ENCODE measurements at regions not wholly inside any gene's neighbourhood (a gene's known extent, or its start where the extent isn't known, plus 50 kb on each side); places are given as distances from the start of the nearest gene placed in this dataset.

- DNase-seq: no peak
Measured at GRCh38 chr16:86018941-86019340, 120.0 kb downstream of the IRF8 start.

- no peak for DNase-seq
Measured at GRCh38 chr16:86019446-86020047, 120.6 kb downstream of the IRF8 start.

- no peak for DNase-seq
Measured at GRCh38 chr16:86020971-86021370, 122.0 kb downstream of the IRF8 start.

GRCh38 chr16:86022381-86022960 lies 123.5 kb downstream of the IRF8 start:
- no peak for DNase-seq

GRCh38 chr16:86024210-86024609 lies 125.2 kb downstream of the IRF8 start:
- no peak for DNase-seq

- DNase-seq: no peak
Measured at GRCh38 chr16:86025706-86026105, 126.7 kb downstream of the IRF8 start.

GRCh38 chr16:86026171-86026910 lies 127.4 kb downstream of the IRF8 start:
- no peak for DNase-seq

- DNase-seq: no peak
Measured at GRCh38 chr16:86026916-86027315, 128.0 kb downstream of the IRF8 start.

GRCh38 chr16:86027373-86028126 lies 128.6 kb downstream of the IRF8 start:
- no peak for DNase-seq

- no peak for DNase-seq
Measured at GRCh38 chr16:86029131-86029741, 130.3 kb downstream of the IRF8 start.

- no peak for DNase-seq
Measured at GRCh38 chr16:86030116-86030515, 131.2 kb downstream of the IRF8 start.

- no peak for DNase-seq
Measured at GRCh38 chr16:86031141-86031678, 132.2 kb downstream of the IRF8 start.

GRCh38 chr16:86033016-86033474 lies 134.1 kb downstream of the IRF8 start:
- DNase-seq: no peak

- no peak for DNase-seq
Measured at GRCh38 chr16:86033971-86034370, 135.0 kb downstream of the IRF8 start.

- DNase-seq: no peak
Measured at GRCh38 chr16:86034421-86034919, 135.5 kb downstream of the IRF8 start.

GRCh38 chr16:86035906-86036305 lies 136.9 kb downstream of the IRF8 start:
- DNase-seq: no peak

GRCh38 chr16:86037999-86038925 lies 139.3 kb downstream of the IRF8 start:
- DNase-seq: no peak

- no peak for DNase-seq
Measured at GRCh38 chr16:86038926-86039310, 140.0 kb downstream of the IRF8 start.

GRCh38 chr16:86039606-86040005 lies 140.6 kb downstream of the IRF8 start:
- DNase-seq: no peak

- no peak for DNase-seq
Measured at GRCh38 chr16:86040496-86040895, 141.5 kb downstream of the IRF8 start.

- DNase-seq: no peak
Measured at GRCh38 chr16:86041215-86041614, 142.3 kb downstream of the IRF8 start.
